ENCODE measurements at regions not wholly inside any gene's neighbourhood (a gene's known extent, or its start where the extent isn't known, plus 50 kb on each side); places are given as distances from the start of the nearest gene placed in this dataset.

GRCh38 chr16:51531271-51531670, 380.2 kb upstream of the SALL1 start:
- Histone ChIP-seq H3K27me3 (ENCODE audit: insufficient read depth, low read depth, severe bottlenecking) (no peaks in the 10 kb centered on the region), H3K4me3 (ENCODE audit: low read depth, low read length) (no peak overlapping the region), H3K27ac (no peak overlapping the region), H3K9me3 (ENCODE audit: severe bottlenecking) (peaks cover 3% of the 10 kb centered on the region), H3K36me3 (no peaks in the 10 kb centered on the region)
- no peak for DNase-seq
- TF ChIP-seq, protein P1, sequence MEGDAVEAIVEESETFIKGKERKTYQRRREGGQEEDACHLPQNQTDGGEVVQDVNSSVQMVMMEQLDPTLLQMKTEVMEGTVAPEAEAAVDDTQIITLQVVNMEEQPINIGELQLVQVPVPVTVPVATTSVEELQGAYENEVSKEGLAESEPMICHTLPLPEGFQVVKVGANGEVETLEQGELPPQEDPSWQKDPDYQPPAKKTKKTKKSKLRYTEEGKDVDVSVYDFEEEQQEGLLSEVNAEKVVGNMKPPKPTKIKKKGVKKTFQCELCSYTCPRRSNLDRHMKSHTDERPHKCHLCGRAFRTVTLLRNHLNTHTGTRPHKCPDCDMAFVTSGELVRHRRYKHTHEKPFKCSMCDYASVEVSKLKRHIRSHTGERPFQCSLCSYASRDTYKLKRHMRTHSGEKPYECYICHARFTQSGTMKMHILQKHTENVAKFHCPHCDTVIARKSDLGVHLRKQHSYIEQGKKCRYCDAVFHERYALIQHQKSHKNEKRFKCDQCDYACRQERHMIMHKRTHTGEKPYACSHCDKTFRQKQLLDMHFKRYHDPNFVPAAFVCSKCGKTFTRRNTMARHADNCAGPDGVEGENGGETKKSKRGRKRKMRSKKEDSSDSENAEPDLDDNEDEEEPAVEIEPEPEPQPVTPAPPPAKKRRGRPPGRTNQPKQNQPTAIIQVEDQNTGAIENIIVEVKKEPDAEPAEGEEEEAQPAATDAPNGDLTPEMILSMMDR (IDR thresholded peaks at IDR 0.05; ENCODE audit: low read depth, low read length) = no peak

GRCh38 chr16:51527349-51527748, 376.3 kb upstream of the SALL1 start:
- Histone ChIP-seq H3K36me3 (no peaks in the 10 kb centered on the region), H3K27ac (no peak overlapping the region), H3K27me3 (ENCODE audit: insufficient read depth, low read depth, severe bottlenecking) (no peaks in the 10 kb centered on the region), H3K9me3 (ENCODE audit: severe bottlenecking) (peaks cover 4% of the 10 kb centered on the region), H3K4me3 (ENCODE audit: low read depth, low read length) (no peak overlapping the region)
- no peak for DNase-seq
- TF ChIP-seq, protein P1 (IDR thresholded peaks at IDR 0.05; ENCODE audit: low read depth, low read length) = no peak

- TF ChIP-seq, protein P1 (IDR thresholded peaks at IDR 0.05; ENCODE audit: low read depth, low read length) = no peak
- Histone ChIP-seq H3K27me3 (ENCODE audit: insufficient read depth, low read depth, severe bottlenecking) (no peaks in the 10 kb centered on the region), H3K36me3 (no peaks in the 10 kb centered on the region), H3K27ac (no peak overlapping the region), H3K9me3 (ENCODE audit: severe bottlenecking) (peaks cover 8% of the 10 kb centered on the region), H3K4me3 (ENCODE audit: low read depth, low read length) (no peak overlapping the region)
- no peak for DNase-seq
Measured at GRCh38 chr16:51526621-51527020, 375.6 kb upstream of the SALL1 start.

DNA sequence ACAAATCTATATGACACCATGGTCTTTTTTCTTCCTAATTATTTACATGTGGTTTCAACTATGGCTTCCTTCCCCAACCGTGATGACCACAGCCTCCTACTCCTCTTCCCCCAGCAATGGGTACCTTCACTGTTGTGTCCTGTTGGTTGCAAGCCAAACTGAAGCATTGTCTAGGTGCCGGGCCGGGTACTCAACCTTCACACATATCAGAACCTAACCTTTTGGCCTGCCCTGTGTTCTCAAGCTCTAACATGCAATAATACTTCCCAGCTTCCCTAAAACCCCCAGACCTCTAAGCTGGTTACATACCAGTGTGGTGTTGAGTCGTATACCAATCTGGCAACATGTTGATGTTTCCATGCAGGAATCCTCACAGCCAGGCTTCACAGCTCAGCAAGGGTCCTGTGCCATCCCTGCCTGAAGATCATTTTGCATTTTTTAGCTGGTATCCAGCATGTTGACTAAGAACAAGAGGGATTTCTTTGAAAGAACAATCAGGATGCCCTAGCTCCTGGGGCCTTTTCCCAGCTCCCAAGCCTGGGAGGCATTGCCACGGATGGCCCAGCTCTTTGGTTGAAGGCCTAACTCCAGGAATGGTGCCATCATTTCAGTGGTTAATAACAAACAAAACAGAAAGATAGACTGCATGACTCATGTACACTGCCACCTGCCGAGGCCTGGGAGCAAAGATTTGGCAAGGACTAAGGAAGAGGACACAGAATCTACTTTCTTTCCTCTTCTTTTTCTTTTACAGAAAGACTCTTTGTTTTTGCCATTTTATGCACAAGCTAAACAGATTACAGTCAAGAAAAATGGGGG, 373.7 kb upstream of the SALL1 start:
- Histone ChIP-seq H3K4me3 (ENCODE audit: low read depth, low read length) (no peak overlapping the region), H3K9me3 (ENCODE audit: severe bottlenecking) (peaks cover 8% of the 10 kb centered on the region), H3K27me3 (ENCODE audit: insufficient read depth, low read depth, severe bottlenecking) (no peaks in the 10 kb centered on the region), H3K36me3 (no peaks in the 10 kb centered on the region), H3K27ac (peak overlapping the region; percentile 7; the same call in 1 of the 2 replicates)
- TF ChIP-seq, protein P1 (IDR thresholded peaks at IDR 0.05; ENCODE audit: low read depth, low read length) = no peak
- no peak for DNase-seq

DNA sequence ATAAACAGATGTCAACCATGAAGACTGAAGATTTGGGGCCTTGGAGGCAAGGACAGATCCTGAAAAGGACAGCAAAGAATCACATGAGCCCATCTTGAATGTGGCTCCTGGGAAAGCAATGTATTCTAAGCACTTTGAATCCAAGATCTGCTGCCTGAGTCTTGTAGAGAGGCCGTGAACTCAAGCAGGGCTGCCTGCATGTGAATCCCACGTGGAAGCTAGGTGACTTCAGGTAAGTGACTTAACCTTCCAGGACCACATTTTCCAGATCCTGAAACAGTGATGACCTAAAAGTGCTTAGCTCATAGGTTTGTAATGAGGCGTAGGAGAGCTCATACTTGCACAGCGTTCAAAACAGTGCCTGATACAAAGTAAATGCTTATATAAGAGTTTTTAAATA, 373.0 kb upstream of the SALL1 start:
- H3K4me3 ChIP-seq (ENCODE audit: low read depth, low read length) = no peak overlapping the region
- H3K36me3 ChIP-seq = no peaks in the 10 kb centered on the region
- H3K27ac ChIP-seq = no peak overlapping the region
- no peaks in the 10 kb centered on the region for H3K27me3 ChIP-seq (ENCODE audit: insufficient read depth, low read depth, severe bottlenecking)
- no peak for DNase-seq
- TF ChIP-seq, protein P1 (IDR thresholded peaks at IDR 0.05; ENCODE audit: low read depth, low read length) = no peak
- peaks cover 8% of the 10 kb centered on the region for H3K9me3 ChIP-seq (ENCODE audit: severe bottlenecking)

GRCh38 chr16:51523400-51523799, 372.3 kb upstream of the SALL1 start:
- TF ChIP-seq, protein P1 (IDR thresholded peaks at IDR 0.05; ENCODE audit: low read depth, low read length) = no peak

More at GRCh38 chr16:51523400-51523799, 372.3 kb upstream of the SALL1 start:
- Histone ChIP-seq H3K9me3 (ENCODE audit: severe bottlenecking) (peaks cover 8% of the 10 kb centered on the region), H3K36me3 (no peaks in the 10 kb centered on the region), H3K4me3 (ENCODE audit: low read depth, low read length) (no peak overlapping the region), H3K27me3 (ENCODE audit: insufficient read depth, low read depth, severe bottlenecking) (no peaks in the 10 kb centered on the region), H3K27ac (no peak overlapping the region)
- no peak for DNase-seq
